IMR-90 (cell line): ENCODE measurements at regions not wholly inside any gene's neighbourhood (a gene's known extent, or its start where the extent isn't known, plus 50 kb on each side); places are given as distances from the start of the nearest gene placed in this dataset.

Source experiments
- ATAC-seq: fragments of 200-7000 bp; cut with Tn5 transposase; 2 replicates; pipeline ENCODE4 v1.9.1; 2020; ENCODE audit warnings: low read depth, mild to moderate bottlenecking, moderate library complexity
- BruUV-seq: library from RNA; stranded (reverse); fragments of 400-500 nt; replicated peaks from 2 replicates; lab custom pipeline; 2021; lab: Mats Ljungman, UMichigan
- CTCF ChIA-PET: fragments of 300-600 bp; formaldehyde crosslinking; extraction: SDS; loops from one replicate; lab custom pipeline; 2021; ENCODE audit warnings: antibody characterized with exemption; lab: Yijun Ruan, JAX
- POLR2A ChIA-PET: fragments of 300-600 bp; sonication (Branson Sonifier 250); formaldehyde crosslinking; loops from one replicate; lab custom pipeline; 2022; ENCODE audit warnings: antibody characterized with exemption; ENCODE audit not compliant: unreplicated experiment; lab: Charles Lee
- DNase-seq: peaks from one replicate; pipeline ENCODE4 v3.0.0; 2013
- H2AFZ ChIP-seq: replicated peaks from 2 replicates; pipeline ENCODE3; 2013; ENCODE audit warnings: low read length, mild to moderate bottlenecking; ENCODE audit not compliant: poor library complexity
- H2AK5ac ChIP-seq: 2 replicates; pipeline ENCODE4 v1.6.1; 2013; ENCODE audit warnings: low read depth, low read length, inconsistent platforms
- H2AK9ac ChIP-seq: replicated peaks from 2 replicates; pipeline ENCODE3; 2013; ENCODE audit warnings: mild to moderate bottlenecking, low read depth, low read length, moderate library complexity; ENCODE audit not compliant: poor library complexity
- H2BK120ac ChIP-seq: 2 replicates; pipeline ENCODE4 v1.6.1; 2013; ENCODE audit warnings: low read depth, low read length, inconsistent platforms
- H2BK15ac ChIP-seq: 3 replicates; pipeline ENCODE4 v1.6.1; 2013; ENCODE audit warnings: low read depth, low read length, inconsistent platforms
- H2BK20ac ChIP-seq: 2 replicates; pipeline ENCODE4 v1.6.1; 2013; ENCODE audit warnings: low read depth, mild to moderate bottlenecking, inconsistent platforms, low read length, moderate library complexity
- H2BK5ac ChIP-seq: 2 replicates; pipeline ENCODE4 v1.6.1; 2013; ENCODE audit warnings: mild to moderate bottlenecking, low read depth, low read length, inconsistent platforms; ENCODE audit not compliant: poor library complexity, severe bottlenecking
- H3K14ac ChIP-seq: replicated peaks from 2 replicates; pipeline ENCODE4 v1.6.1; 2013; ENCODE audit warnings: low read depth, low read length, inconsistent platforms
- H3K18ac ChIP-seq: 2 replicates; pipeline ENCODE4 v1.6.1; 2013; ENCODE audit warnings: low read depth, low read length, control low read depth
- H3K23ac ChIP-seq: 2 replicates; pipeline ENCODE4 v1.6.1; 2013; ENCODE audit warnings: low read depth, low read length, inconsistent platforms
- H3K27ac ChIP-seq: 2 replicates; pipeline ENCODE4 v1.5.1; 2013; ENCODE audit warnings: mild to moderate bottlenecking, control low read depth, low read length; ENCODE audit not compliant: insufficient read depth
- H3K27me3 ChIP-seq: 2 replicates; pipeline ENCODE4 v1.6.1; 2013; ENCODE audit warnings: low read length; ENCODE audit not compliant: control insufficient read depth, insufficient read depth
- H3K36me3 ChIP-seq: 2 replicates; pipeline ENCODE4 v1.6.1; 2013; ENCODE audit warnings: low read length, mixed read lengths; ENCODE audit not compliant: control insufficient read depth, insufficient read depth
- H3K4ac ChIP-seq: 2 replicates; pipeline ENCODE4 v1.6.1; 2013; ENCODE audit warnings: low read depth, low read length, inconsistent platforms
- H3K4me1 ChIP-seq: 2 replicates; pipeline ENCODE4 v1.6.1; 2013; ENCODE audit warnings: low read length, mixed read lengths; ENCODE audit not compliant: control insufficient read depth, insufficient read depth
- H3K4me2 ChIP-seq: 2 replicates; pipeline ENCODE4 v1.6.1; 2013; ENCODE audit warnings: low read depth, mild to moderate bottlenecking, control low read depth, low read length, moderate library complexity
- H3K4me3 ChIP-seq: 2 replicates; pipeline ENCODE4 v1.5.1; 2013; ENCODE audit warnings: low read depth, mild to moderate bottlenecking, control low read depth, low read length, moderate library complexity; ENCODE audit not compliant: insufficient read depth
- H3K56ac ChIP-seq: 2 replicates; pipeline ENCODE4 v1.6.1; 2013; ENCODE audit warnings: low read length, inconsistent platforms; ENCODE audit not compliant: insufficient read depth; ENCODE audit errors: extremely low read depth
- H3K79me1 ChIP-seq, 2 experiments: 2 replicates each; pipeline ENCODE4 v1.6.1; 2013; ENCODE audit warnings: low read length in 2 of 2, inconsistent platforms in 1 of 2, low read depth in 1 of 2
- H3K9ac ChIP-seq: 2 replicates; pipeline ENCODE4 v1.6.1; 2013; ENCODE audit warnings: low read depth, low read length, control low read depth
- H3K9me1 ChIP-seq: 2 replicates; pipeline ENCODE4 v1.6.1; 2013; ENCODE audit warnings: low read length, inconsistent platforms; ENCODE audit not compliant: insufficient read depth
- H3K9me3 ChIP-seq: 2 replicates; pipeline ENCODE4 v1.6.1; 2013; ENCODE audit warnings: low read length; ENCODE audit not compliant: control insufficient read depth, insufficient read depth
- H4K20me1 ChIP-seq: 2 replicates; pipeline ENCODE4 v1.6.1; 2013; ENCODE audit warnings: low read length, inconsistent platforms; ENCODE audit not compliant: insufficient read depth
- H4K5ac ChIP-seq: 2 replicates; pipeline ENCODE4 v1.6.1; 2013; ENCODE audit warnings: mild to moderate bottlenecking, low read depth, low read length, control low read depth
- H4K8ac ChIP-seq, 2 experiments: 2 replicates each; pipeline ENCODE4 v1.6.1; 2013; ENCODE audit warnings: low read depth in 2 of 2, low read length in 2 of 2, control low read depth in 1 of 2, inconsistent platforms in 1 of 2
- H4K91ac ChIP-seq: 2 replicates; pipeline ENCODE4 v1.6.1; 2013; ENCODE audit warnings: low read depth, low read length, inconsistent platforms; ENCODE audit not compliant: insufficient read depth
- CEBPB ChIP-seq: IDR thresholded peaks from 2 replicates; pipeline ENCODE4 v1.6.1; 2012; ENCODE audit warnings: low read depth, low read length, improper control_type of control experiment
- CHD1 ChIP-seq: IDR thresholded peaks from 2 replicates; pipeline ENCODE4 v1.6.1; 2012; ENCODE audit warnings: low read depth, low read length, improper control_type of control experiment
- MAFK ChIP-seq: IDR thresholded peaks from 2 replicates; pipeline ENCODE4 v1.6.1; 2012; ENCODE audit warnings: low read depth, low read length, improper control_type of control experiment
- MXI1 ChIP-seq: IDR thresholded peaks from 2 replicates; pipeline ENCODE4 v1.6.1; 2012; ENCODE audit warnings: low read depth, mild to moderate bottlenecking, low read length, moderate library complexity, borderline replicate concordance
- NFE2L2 ChIP-seq: fragments of 150-350 bp; IDR thresholded peaks from 2 replicates; pipeline ENCODE4 v1.6.1; 2016; ENCODE audit warnings: low read depth, mild to moderate bottlenecking, low read length
- POLR2A ChIP-seq: IDR thresholded peaks from 2 replicates; pipeline ENCODE4 v1.6.1; 2012; ENCODE audit warnings: mild to moderate bottlenecking, low read depth, low read length
- RCOR1 ChIP-seq: IDR thresholded peaks from 2 replicates; pipeline ENCODE4 v1.6.1; 2012; ENCODE audit warnings: mild to moderate bottlenecking, low read length, improper control_type of control experiment; ENCODE audit not compliant: insufficient replicate concordance
- RFX5 ChIP-seq: IDR thresholded peaks from 2 replicates; pipeline ENCODE4 v1.8.0; 2012; ENCODE audit warnings: low read depth, mild to moderate bottlenecking, low read length, moderate library complexity
- WGBS, 2 experiments: methylation state at CpG; one replicate each; pipeline versions ENCODE4 v1.1.5 to v1.1.7; 2013; ENCODE audit warnings: missing lambda C conversion rate in 2 of 2; ENCODE audit not compliant: insufficient read length in 1 of 2; ENCODE audit errors: extremely low coverage in 2 of 2; 5-methylcytosine and 5-hydroxymethylcytosine counted together
- dilution Hi-C: fragments of 300-500 bp; cut with HindIII; formaldehyde crosslinking; loops from one replicate; pipeline ENCODE4 v1.14.3; 2018; ENCODE audit warnings: low sequenced_read_pairs; ENCODE audit not compliant: unreplicated experiment
- in situ Hi-C: fragments of 300-500 bp; cut with MboI; formaldehyde crosslinking; loops from 3 replicates; pipeline ENCODE4 v1.14.3; 2019; ENCODE audit warnings: low sequenced_read_pairs, inconsistent platforms, mixed read lengths
- intact Hi-C: fragments of 100-400 bp; cut with micrococcal nuclease; formaldehyde crosslinking; loops from 2 replicates; pipeline ENCODE4 v1.10.0; 2022
- TF ChIP-seq, protein P1 (sequence below): fragments of 150-350 bp; IDR thresholded peaks from 2 replicates; pipeline ENCODE4 v1.6.1; 2016; ENCODE audit warnings: low read depth, mild to moderate bottlenecking, low read length, moderate library complexity, borderline replicate concordance
- TF ChIP-seq, protein P2 (sequence below): conservative IDR thresholded peaks from 2 replicates; pipeline ENCODE4 v1.5.1; 2012; ENCODE audit warnings: mild to moderate bottlenecking, low read depth, low read length, improper control_type of control experiment
- TF ChIP-seq, protein P3 (sequence below): fragments of 150-350 bp; IDR thresholded peaks from 2 replicates; pipeline ENCODE4 v1.6.1; 2017; ENCODE audit warnings: mild to moderate bottlenecking, antibody characterized with exemption, low read length, low read depth

DNA sequence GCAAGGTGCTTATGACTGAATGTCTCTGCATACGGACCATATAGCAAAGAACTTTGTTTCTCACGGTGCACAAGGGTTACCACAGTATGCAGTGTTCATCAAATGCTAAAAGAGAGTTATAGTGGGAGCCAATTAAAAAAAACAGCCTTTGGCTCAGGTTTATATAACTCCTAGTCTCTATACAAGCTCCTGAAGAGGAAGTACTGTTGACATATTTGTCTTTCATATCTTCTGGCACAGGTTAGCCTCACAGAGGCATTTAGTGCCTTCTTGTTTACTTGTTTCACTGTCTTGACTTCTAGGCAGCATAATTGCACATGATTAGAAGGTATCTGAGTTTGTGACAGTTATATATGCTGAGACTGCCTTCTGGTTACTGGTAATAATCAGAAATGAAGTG lies 158.8 kb upstream of the FAM47C start:
- intact Hi-C loops (no loop called here), dilution Hi-C loops (no loop called here), in situ Hi-C loops (no loop called here)
- WGBS, 2 experiments = no CpG with 5 or more reads among the region's 2 CpGs
- H3K18ac ChIP-seq = no peak overlapping the region
- H3K9me3 ChIP-seq = no peaks in the 10 kb centered on the region
- no peaks in the 10 kb centered on the region for H3K9me1 ChIP-seq
- ATAC-seq = no peak
- H3K36me3 ChIP-seq = no peaks in the 10 kb centered on the region
- no peak overlapping the region for H4K91ac ChIP-seq
- no peaks in the 10 kb centered on the region for H3K4me1 ChIP-seq
- H3K4me3 ChIP-seq = no peak overlapping the region
- BruUV-seq = no TSS peak
- H2AK5ac ChIP-seq = no peak overlapping the region
- H3K27ac ChIP-seq = no peak overlapping the region
- H3K4me2 ChIP-seq = no peak overlapping the region
- no peak overlapping the region for H4K5ac ChIP-seq
- H2AK9ac ChIP-seq = no peak overlapping the region
- H3K4ac ChIP-seq = no peak overlapping the region
- H2BK15ac ChIP-seq = no peak overlapping the region
- no peak overlapping the region for H2BK120ac ChIP-seq
- H4K8ac ChIP-seq = no peak overlapping the region
- H3K56ac ChIP-seq = no peak overlapping the region
- H3K9ac ChIP-seq = no peak overlapping the region
- H3K14ac ChIP-seq = no peak overlapping the region
- no peaks in the 10 kb centered on the region for H3K79me1 ChIP-seq
- CTCF ChIA-PET = no interaction called here
- POLR2A ChIA-PET = no interaction called here
- H3K23ac ChIP-seq = no peak overlapping the region
- H2BK20ac ChIP-seq = no peak overlapping the region
- TF ChIP-seq, protein P1, sequence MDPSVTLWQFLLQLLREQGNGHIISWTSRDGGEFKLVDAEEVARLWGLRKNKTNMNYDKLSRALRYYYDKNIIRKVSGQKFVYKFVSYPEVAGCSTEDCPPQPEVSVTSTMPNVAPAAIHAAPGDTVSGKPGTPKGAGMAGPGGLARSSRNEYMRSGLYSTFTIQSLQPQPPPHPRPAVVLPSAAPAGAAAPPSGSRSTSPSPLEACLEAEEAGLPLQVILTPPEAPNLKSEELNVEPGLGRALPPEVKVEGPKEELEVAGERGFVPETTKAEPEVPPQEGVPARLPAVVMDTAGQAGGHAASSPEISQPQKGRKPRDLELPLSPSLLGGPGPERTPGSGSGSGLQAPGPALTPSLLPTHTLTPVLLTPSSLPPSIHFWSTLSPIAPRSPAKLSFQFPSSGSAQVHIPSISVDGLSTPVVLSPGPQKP = no peak
- TF ChIP-seq, protein P2, sequence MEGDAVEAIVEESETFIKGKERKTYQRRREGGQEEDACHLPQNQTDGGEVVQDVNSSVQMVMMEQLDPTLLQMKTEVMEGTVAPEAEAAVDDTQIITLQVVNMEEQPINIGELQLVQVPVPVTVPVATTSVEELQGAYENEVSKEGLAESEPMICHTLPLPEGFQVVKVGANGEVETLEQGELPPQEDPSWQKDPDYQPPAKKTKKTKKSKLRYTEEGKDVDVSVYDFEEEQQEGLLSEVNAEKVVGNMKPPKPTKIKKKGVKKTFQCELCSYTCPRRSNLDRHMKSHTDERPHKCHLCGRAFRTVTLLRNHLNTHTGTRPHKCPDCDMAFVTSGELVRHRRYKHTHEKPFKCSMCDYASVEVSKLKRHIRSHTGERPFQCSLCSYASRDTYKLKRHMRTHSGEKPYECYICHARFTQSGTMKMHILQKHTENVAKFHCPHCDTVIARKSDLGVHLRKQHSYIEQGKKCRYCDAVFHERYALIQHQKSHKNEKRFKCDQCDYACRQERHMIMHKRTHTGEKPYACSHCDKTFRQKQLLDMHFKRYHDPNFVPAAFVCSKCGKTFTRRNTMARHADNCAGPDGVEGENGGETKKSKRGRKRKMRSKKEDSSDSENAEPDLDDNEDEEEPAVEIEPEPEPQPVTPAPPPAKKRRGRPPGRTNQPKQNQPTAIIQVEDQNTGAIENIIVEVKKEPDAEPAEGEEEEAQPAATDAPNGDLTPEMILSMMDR = no peak
- TF ChIP-seq, protein P3, sequence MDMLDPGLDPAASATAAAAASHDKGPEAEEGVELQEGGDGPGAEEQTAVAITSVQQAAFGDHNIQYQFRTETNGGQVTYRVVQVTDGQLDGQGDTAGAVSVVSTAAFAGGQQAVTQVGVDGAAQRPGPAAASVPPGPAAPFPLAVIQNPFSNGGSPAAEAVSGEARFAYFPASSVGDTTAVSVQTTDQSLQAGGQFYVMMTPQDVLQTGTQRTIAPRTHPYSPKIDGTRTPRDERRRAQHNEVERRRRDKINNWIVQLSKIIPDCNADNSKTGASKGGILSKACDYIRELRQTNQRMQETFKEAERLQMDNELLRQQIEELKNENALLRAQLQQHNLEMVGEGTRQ = no peak
- TF ChIP-seq MAFK = no peak
- no peak for TF ChIP-seq POLR2A
- TF ChIP-seq RCOR1 = no peak
- TF ChIP-seq RFX5 = no peak
- no peak for TF ChIP-seq CEBPB
- no peak for TF ChIP-seq CHD1
- no peak for TF ChIP-seq NFE2L2
- no peak for TF ChIP-seq MXI1
- H3K27me3 ChIP-seq = no peaks in the 10 kb centered on the region
- H2AFZ ChIP-seq = no peak overlapping the region
- H2BK5ac ChIP-seq = no peak overlapping the region
- no peaks in the 10 kb centered on the region for H4K20me1 ChIP-seq
- no peak for DNase-seq
